Stimulated activated CD4-positive, alpha-beta T cell treated with anti-CD3 and anti-CD28 coated beads, Interleukin-12 subunit alpha, Interleukin-12 subunit beta, amount 100 ng/mL, for 4 hours (primary cell): ENCODE measurements at regions not wholly inside any gene's neighbourhood (a gene's known extent, or its start where the extent isn't known, plus 50 kb on each side); places are given as distances from the start of the nearest gene placed in this dataset.
"Not testable (repeated sequence)": the region's sequence is repeated elsewhere in the genome, so short reads cannot be mapped to it uniquely, and the experiment has no call there.

Source experiments
- DNase-seq: peaks from one replicate; pipeline ENCODE4 v3.0.0-alpha.2; 2020

DNA sequence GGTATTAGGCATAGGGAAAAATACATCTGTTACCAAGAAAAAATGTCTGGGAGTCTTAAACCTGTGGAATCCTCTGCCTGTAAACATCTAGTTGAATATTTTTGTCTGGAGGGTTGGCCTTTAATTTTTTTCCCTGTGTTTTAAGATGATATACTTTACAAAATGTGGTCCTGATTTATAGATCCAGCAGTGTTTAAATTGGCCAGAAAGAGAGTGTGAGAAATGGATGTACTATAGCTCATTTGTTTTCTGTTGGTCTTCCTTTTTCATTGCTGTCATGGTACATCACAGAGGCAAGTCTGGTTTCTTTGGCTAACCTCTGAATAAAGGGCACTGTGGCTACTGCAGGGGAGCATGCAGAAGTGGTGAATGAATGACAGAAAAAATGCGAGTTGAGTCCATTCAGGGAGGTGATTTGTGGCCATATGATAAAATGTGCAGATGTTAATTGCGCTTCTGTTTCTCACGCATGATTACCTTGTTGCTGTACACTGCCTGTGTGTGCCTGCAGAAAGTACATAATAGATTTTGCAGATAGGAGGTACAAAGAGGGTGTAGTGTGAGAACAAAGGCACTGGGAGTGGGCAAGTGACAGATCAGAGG, 150.0 kb downstream of the NFKBIZ start:
- no peak for DNase-seq

DNA sequence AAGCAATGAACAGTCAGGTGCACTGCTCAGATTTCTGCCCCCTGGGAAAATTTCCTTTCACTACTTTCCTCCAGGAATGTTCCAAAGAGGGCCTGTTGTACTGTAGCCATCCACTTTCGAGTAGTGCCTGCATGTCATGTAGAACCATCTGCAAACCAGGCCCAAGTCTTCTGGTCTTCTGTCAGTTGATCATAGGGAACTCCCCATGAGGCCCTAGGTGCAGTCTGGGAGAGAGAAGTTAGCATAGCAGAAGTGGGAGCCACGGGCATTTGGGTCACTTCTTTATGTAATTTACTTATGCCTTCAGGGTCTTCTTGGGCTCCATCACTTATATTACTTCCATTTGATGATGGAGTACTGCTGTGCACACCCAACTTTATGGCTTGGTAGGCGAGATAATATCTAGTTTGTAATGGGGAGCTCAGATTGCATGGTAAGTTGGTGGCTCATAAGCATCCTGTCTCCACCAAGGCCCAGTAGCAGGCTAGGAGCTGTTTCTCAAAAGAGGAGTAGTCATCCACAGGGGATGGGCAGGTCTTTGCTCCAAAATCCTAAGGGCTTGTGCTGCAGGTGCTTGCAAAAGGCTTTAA, 151.4 kb downstream of the NFKBIZ start:
- DNase-seq, result no peak

DNA sequence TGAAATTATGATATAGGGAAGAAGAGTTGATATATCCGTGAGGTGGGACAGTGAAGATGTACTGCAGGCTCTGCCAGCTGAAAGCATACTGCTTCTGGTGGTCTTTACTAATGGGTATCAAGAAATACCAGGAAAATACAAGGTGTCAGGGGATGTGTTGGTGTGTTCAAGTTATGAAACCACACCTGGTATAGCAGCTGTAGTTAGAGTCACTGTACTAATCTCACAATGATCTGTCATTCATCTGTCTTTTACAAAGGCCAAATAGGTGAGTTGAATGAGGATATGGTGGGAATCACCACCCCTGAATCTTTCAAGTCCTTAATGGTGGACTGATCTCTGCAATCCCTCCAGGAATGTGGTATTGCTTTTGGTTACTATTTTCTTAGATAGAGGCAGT, 152.7 kb downstream of the NFKBIZ start:
- no peak for DNase-seq

DNA sequence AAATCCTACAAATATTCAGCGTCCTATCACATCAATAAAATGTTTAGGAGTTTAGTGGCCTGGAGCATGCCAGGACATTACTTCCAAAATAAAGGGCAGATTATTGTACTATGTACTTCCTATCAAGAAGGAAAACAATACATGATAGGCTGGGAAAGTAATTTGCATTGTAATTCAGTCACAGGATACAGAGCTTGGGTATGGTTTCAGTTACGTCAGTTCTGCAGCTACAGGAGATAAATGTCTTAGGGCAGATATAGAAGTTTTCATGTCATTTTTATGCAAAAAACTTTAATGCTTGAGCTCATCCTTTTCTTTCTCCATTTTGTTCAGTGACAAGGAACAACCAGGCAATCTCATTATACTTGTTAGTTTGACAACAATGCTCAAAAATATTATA, 155.2 kb downstream of the NFKBIZ start:
- DNase-seq, result no peak

DNA sequence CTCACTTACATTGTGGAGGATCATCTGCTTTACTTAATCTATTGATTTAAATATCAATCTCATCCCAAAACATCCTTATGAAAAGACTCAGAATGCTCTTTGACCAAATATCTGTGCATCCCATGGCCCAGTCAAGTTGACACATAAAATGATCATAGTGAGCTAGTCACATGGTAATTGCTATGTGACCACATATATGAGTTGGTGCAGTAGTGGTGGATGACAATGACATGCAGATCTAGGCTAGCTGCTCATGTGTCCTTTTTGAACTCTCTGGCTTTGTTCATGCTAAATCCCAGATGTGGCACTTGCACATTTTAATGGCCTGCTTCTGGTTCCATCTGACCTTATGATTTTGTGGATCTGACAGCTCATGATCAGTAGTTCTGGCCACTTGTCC, 156.2 kb downstream of the NFKBIZ start:
- no peak for DNase-seq

DNA sequence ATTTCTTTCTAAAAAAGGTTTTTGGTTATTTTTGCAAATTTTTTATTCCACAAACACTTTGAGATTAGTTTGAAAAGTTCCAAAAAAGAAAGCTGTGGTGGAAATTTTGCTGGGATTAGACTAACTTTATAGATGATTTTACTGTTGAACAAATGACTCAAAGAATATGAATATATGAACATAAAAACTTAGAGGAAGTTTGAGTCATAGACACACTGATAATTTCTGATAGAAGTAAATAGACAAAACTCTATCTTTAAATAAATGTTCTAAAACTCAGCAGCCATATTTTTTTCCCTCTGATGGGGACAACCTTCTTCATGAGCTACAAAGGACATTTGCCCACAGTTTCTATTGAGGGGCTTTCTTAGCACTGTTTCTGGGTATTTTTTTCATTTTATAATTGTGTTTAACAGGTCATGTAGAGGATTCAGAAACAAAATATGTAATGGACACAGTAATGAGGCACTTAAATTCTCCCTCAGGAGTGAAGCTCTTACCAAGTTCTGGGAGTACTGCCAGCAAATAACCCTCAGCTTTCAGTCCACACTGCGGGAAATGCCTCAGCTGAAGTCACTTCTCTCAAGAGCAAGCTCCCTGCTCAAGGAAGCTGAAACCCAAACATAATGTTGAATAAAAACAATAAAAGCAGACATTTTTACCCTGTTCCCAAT, 157.6 kb downstream of the NFKBIZ start:
- no peak for DNase-seq

DNA sequence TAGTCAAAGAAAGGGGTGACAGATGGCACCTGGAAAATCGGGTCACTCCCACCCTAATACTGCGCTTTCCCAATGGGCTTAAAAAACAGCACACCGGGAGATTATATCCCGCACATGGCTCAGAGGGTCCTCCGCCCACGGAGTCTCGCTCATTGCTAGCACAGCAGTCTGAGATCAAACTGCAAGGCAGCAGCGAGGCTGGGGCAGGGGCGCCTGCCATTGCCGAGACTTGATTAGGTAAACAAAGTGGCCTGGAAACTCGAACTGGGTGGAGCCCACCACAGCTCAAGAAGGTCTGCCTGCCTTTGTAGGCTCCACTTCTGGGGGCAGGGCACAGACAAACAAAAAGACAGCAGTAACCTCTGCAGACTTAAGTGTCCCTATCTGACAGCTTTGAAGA, 159.1 kb downstream of the NFKBIZ start:
- DNase-seq, result not testable (repeated sequence)

DNA sequence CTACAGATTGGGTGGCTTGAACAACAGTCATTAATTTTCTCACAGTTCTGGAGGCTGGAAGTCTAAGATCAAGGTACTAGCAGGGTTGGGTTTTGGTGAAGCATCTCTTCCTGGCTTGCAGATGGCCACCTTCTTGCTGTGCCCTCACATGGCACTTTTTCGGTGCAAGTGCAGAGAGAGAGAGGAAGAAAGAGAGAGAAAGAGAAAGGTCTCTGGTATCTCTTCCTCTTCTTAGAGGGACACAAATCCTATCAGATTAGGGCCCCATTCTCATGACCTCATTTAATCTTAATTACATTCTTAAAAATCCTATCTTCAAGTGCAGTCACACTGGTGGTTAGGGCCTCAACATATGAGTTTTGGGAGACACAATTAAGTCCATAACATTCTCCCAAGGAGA, 167.1 kb downstream of the NFKBIZ start:
- DNase-seq, result no peak

DNA sequence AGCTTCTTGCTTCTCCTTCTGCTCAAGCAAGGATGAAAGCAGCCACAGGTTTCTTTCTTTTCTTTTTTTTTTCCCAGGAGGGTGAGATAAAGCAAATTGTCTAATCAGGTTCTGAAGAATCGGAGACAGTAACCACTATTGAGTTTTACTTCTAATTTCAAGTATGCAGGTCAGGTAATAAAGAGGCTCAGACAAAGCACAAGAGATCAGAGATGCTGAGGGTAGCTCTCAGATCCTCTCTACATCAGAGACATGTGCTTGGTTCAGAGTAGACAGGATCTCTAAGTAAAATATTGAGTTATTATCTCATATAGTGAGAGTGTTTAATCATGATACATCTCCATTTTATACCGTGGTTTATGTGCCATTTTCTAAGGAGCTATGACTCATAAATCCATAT, 168.5 kb downstream of the NFKBIZ start:
- DNase-seq, result no peak

DNA sequence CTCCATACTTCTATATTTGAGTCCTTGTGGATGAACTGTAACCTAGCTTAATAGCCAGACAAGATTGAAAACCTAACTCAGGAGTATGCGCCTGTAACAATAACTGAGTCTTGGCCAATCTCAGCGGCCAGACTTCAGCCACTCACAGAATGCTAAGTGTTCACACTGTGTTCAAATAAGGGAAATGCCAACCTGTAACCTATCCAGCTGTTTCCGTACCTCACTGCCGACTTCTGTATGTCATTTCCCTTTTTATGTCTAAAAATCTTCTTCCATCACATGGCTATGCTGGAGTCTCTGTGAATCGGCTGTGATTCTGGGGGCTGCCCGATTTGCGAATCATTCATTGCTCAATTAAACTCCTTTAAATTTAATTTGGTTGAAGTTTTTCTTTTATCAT, 169.2 kb downstream of the NFKBIZ start:
- no peak for DNase-seq

DNA sequence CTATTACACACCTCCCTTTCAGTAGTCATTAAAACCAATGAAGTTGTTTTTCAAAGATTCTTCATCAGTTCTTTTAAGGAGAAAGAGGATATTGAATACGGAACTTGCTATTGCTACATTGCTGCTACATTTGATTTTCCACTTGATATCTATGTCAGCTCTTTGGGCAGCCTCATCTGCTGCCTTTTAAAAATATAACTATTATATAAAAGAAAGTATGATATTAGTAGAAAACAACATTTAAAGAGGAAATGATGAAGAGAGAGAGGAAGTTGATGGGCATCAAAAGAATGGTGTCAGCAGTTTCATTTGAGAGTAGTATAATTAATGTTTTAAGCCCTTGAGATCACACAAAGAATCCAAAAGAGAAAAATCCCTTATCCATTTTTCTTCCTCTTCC, 171.4 kb downstream of the NFKBIZ start:
- no peak for DNase-seq

DNA sequence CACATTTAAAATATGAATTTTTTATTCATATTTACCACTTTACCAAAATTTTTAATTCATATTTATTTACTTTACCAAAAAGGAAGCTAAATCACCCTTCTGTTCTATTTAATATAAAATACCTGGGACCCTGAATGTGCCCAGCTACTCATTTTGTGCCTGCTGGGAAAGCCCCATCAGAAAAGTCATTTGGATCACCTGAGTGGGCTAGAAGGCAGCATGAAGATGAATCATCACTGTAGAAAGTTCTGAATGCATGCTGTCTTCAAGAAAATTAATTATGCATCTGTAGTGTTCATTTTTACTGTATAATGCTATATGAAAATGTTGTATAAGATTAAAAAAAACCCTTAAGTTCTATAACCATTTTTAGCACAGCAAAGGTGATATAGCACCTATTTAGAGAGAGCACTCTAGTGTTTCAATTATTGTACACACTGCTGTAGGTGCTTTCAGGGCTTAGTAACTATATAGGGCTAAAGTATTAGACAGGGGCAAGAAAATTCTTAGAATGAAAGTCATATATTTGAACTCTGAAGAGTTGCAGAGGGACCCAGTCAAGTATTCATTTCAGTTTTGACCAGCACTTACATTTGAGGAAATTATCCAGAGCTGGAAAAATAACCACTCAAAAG, 175.1 kb downstream of the NFKBIZ start:
- DNase-seq, result no peak

DNA sequence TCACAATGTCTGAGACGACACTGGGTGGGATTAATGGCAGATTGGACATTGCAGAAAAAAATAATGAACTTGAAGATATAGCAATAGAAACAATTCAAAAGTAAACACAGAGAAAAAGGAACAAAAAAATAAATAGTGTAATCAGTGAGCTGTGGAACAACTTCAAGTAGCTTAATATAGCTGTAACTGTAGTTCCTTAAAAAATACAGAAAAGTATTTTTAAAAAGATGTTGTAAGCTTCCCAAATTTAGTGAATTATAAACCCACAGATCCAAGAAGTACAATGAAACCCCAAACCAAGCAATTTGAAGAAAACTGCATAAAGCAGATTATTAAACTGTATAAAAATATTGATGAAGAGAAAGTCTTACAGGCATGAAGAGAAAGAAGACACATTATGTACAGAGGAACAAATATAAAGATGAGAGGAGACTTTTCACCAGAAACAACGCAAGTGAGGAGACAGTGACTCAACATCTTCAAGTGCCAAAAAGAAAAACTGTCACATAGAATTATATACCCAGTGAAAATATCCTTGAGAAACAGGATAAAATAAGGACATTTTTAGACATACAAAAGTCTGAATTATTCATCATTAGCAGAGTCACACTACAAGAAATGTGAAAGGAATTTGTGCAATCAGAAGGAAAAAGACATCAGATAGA, 176.4 kb downstream of the NFKBIZ start:
- DNase-seq, result no peak

DNA sequence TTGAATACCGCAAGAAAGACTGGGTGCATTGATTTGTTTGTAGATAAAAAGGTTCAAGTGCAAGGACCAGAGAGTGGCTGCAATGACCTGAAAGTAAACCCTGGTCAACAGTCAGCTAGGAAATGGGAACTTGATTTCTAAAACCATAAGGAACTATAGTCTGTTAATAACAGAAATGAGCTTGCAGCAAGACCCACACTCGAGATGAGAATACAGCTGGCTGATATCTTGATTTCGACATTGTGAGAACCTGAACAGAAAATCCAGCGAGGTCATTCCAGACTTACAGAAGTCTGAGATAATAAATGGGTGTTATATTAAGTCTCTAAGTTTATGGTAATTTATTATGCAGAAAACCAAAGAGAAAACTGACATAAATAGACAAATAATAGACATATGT, 177.3 kb downstream of the NFKBIZ start:
- DNase-seq, result no peak

DNA sequence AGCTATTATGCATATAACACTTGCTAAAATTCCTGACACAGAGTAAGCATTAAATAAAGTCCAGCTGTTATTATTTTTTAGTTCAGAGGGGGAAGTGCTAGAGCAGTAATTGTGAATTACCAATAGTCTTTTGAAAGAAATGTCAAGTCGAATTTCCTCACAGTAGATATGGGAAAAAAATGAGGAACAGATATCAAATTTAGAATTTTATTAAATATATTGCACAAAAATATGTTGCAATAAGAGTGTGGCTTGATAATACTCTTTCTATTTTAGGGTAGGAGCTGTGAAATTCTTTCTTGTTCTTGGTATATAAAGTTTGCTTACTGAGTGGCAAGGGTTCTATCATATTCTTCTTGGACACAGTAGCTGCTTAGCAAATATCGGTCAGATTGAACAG, 181.3 kb downstream of the NFKBIZ start:
- DNase-seq, result no peak

DNA sequence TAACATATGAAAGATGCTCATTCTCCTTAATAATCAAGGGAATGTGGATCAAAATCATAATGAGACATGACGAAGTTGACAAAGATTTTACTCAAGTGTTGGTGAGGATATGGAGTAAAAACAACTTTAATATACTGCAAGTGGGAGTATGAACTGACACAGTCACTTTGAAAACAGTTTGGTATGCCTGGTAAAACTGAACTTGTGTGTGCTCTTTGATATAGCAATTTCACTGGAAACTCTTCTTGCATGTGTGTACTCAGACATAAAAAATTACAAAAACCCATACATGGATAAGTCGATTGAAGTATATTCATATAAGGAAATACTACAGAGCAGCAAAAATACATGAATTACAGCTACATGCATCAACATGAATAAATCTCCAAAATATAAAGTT, 182.5 kb downstream of the NFKBIZ start:
- DNase-seq, result no peak

DNA sequence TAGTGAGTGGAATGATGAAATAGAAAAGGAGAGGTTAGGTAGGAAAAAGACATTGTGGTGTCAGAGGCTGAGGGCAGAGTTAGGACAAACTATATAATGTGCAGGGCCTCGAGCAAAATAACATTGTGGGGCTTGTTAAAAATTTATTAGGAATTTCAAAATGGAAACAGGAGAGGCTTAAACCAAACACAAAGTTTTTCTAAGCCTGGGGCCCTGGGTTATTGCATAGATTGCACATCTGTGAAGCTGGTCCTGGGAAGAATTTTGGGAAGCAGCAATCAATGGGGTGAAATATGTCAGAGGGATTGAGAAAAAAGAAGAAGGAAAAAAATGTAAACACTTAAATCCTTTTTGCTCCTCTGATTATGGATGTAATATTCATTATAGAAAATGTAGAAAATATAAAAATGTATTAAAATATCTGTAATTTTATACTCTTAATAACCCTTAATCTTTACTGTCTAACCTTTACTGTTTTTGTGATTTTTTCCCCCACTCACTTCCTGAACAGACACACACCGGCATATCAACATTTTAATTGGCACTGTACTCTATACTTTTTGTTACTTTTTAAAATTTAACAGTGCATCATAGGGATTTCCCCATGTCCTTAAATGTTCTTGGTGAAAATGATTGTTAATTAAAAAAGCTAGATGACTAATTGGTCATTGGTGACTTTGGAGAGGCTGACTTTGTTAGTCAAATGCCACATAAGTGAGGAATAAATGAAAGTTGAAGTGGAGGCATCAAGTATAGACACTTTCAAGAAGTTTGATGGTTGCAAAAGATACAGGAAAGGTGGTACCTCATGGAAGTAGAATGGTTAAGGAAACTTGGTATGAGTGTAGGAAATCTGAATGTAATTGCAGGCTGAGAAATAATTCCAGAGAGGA, 183.4 kb downstream of the NFKBIZ start:
- DNase-seq, result no peak

DNA sequence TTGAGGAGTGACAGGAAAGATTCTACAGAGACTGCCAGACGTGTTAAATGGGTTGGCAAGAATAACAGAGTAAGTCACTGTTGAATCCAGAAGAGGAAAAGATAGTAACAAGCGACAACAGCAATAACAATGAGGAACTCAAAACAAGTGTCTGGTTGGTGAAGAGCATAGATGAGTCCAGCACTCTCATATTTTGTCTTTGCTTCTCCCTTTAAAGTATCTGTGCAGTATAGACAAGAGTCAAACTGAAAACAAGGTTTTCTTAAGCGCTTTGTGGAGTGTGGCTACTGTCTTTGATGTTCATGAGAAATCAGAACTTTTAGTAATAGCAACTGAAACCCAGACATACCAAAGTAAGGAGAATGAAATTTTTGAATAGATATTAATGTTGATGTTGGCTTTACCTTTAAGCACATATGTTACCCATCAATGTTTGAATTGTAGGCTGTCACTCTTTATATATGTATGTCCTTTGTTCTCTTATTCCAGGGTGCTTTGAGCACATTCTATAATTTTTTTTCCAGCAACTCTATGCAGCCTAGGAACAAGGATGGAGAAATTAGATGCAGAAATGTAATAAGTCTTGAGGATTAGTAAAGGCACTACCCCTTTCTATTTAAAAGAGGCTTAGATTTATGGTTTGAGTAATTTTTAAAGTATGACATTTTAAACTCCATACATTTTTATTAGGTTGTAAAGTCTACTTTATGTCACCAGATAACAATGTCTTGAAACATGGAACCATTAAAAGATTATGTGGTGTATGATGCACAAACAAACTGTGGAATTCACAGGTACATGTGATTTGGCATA, 185.5 kb downstream of the NFKBIZ start:
- DNase-seq, result no peak

DNA sequence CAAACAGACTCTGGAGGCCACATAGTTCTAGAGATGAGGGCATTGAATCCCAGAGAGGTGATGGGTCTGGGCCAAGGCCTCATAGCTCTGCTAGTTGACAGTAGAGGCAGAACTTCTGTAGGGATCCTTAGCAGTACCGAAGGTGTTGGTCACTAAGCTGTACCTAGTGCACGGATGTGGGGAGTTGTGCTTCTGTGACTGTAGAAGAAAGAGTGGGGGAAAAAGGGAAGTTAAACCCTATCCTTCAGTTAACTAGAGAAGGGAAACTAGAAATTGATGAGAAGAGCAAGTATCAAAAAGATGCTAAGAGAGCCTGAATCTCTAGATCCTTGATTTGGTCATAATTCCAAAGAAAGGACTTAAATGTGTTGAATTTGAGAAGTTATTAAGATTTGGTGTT, 186.7 kb downstream of the NFKBIZ start:
- DNase-seq, result no peak

DNA sequence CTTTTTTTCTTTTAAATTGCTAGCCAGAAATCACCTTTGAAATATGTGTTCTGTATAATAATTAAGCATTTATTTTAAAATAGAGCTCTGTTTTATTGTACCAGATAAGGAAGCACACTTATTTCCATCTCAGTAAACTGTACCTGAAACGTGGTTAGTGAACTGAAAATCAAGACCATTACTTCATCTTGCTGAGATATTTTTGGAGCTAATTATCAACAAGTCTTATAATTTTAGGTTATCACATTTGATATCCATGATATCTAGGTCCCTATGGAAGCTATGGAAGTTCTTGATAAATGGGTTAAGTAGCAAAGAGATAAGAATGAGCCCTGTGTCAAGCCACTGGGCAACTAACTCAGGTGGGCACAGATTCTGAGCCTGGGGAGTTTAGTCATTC, 187.2 kb downstream of the NFKBIZ start:
- no peak for DNase-seq

DNA sequence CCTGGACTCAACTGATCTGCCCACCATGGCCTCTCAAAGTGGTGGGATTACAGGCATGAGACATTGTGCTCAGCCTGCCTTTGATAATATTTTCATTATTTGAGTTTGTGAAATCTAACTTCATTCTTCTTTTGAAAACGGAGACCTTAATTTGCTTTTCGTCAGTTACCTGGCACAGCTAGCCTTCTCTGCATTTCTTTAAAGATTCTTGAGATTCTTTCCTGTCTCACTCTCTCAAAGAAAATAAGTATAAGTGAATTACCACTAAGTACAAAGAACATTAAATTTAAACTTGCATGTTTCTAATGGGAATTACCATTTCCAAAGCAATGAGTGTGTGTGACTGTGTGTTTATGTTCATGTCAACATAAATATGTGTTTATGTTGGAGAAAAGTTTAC, 187.9 kb downstream of the NFKBIZ start:
- DNase-seq, result no peak

DNA sequence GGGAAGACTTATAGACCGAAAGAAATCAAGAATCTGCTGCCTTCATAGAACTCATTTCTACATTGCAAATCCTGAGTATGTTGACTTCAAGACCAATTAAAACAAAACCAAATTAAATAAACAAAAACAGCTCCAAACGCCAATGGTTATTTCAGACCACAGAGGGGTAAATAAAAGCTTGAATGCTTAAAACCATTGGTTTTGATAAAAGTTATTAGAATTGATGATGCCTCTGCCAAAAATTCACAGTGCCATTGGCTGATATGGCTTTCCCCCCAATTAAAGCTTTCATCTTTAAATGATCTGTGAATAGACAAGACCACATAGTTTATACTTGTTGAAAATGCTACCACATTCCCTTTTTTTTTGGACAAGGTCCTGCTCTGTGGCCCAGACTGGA, 188.5 kb downstream of the NFKBIZ start:
- no peak for DNase-seq
